ENCODE measurements at regions not wholly inside any gene's neighbourhood (a gene's known extent, or its start where the extent isn't known, plus 50 kb on each side); places are given as distances from the start of the nearest gene placed in this dataset.
A peak's percentile ranks its signal among the peaks of the same experiment; 100 is the strongest.

DNA sequence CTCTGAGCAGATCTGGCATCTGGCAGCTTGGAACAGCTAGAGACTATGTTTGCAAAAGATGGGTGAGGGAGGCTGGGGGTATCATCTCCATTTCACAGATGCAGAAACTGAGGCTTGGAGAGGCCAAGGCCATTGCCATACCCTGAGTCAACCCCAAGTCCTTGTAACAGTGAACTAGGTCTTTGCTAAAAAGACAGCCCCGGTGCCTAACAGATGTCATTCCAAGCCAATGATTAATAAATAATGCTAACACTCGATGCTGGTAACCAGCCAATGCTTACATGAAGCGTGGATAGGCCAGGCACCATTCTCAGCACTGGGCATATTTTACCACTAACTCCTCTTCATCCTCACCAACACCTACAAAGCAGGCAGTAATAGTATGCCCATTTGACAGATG lies 164.0 kb downstream of the MN1 start:
- DNase-seq: no peak

DNA sequence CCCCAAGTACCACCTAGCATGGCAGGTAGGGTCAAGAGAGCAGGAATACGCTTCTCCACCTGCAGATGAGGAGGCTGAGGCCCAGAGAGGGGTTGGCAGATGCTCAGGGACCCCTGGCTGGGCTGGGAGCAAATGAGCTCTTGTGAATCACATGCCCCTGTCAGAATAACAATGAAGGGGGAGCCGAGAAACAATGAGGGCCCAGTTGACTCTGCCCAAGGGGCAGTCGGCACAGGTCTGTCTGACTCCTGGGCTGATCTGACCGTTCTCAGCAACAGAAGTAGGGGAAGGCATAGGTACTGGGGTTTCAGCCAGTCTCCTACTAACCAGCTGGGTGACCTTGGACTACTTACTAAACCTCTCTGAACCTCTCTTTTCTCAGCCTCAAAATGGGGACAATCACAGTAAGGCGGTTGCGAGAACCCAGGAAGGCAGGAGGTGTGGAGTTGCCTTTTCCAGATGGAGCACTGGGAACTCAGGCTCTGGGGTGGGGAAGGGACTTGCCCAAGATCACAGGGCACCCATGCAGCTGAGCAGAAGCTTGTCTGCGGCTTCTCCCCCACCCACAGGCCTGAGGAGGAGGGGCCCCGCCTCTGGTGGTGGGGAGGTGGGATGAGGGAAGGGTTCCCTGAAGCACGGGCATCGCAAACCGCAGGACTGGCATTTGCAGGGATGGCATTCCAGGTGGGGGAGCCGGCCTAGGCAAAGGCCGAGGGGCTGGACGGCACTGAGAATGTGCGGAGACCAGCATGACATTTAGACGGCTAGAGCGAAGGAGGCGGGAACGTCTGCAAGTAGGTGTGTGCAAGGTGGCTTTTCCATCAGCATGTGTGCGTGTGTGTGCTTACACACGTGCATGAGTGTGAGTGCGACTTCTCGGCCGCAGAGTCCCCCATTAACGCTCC lies 163.0 kb downstream of the MN1 start:
- no peak for DNase-seq

DNA sequence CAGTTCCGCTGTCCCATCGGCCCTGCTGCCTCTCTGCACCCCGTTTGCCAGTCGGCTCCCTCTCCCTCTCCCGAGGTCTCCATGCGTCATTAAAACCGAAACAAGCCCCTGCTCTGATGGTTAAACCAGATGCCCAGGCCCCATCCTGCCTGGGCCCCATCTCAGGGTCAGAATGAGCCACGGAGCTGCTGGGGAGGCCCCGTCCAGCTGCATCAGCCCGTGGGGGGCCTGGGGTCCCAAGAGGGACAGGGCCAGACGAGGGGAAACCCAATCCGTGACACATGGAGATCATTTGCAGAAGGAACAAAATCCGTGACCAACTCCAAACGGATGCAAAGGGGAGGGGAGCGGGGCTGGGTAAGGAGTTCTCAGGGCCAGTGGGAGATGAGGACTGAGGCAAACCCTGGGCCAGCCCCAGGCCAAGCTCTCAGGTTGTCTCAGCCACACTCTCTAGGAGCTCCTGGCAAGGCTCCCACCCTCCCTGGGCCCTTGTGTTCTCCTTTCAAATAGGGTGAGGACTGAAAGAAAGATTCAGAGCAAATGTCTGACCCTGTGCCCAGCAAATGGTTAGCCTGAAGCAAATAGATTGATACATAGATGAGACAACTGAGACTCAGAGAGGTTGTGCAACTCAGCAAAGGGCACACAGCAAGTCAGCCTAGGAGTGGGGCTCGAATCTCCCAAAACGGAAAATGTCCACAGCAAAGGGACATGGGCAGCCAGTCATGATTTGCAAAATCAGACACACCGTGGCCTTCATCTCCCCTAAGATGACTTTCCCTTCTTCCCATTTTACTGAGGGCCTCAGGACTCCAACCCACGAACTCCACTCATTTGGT lies 162.1 kb downstream of the MN1 start:
- no peak for DNase-seq

DNA sequence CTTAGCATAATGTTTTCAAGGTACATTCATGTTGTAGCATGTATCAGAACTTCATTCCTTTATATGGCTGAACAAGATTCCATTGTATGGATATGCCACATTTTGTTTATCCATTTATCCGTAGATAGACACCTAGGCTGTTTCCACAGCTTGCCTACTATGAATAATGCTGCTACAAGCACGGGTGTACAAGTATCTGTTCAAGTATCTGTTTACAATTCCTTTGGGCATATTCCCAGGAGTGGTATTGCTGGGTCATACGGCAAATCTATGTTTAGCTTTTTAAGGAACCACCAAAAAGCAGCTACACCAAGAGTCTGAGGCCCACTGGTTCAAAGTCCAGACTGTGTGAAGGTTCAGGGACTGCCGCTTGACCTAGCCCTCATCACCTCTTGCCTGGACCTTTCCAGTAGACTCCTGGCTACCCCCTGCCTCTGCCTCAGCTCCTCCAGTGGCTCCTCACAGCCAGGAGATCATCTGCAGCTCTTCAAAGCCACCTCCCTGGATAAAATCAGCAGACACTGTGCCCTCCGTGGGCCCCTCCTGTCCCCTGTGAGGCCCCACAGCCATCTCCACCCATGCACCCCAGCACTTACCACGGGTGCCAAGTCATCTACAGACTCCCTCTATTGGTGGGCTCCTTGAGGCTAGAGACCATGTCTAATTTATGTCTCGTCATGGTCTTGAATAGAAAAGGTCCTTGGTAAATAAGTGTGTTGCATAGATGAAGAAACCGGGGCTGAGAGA lies 160.3 kb downstream of the MN1 start:
- peak in 1 of 58 donors; percentile 27 for DNase-seq

DNA sequence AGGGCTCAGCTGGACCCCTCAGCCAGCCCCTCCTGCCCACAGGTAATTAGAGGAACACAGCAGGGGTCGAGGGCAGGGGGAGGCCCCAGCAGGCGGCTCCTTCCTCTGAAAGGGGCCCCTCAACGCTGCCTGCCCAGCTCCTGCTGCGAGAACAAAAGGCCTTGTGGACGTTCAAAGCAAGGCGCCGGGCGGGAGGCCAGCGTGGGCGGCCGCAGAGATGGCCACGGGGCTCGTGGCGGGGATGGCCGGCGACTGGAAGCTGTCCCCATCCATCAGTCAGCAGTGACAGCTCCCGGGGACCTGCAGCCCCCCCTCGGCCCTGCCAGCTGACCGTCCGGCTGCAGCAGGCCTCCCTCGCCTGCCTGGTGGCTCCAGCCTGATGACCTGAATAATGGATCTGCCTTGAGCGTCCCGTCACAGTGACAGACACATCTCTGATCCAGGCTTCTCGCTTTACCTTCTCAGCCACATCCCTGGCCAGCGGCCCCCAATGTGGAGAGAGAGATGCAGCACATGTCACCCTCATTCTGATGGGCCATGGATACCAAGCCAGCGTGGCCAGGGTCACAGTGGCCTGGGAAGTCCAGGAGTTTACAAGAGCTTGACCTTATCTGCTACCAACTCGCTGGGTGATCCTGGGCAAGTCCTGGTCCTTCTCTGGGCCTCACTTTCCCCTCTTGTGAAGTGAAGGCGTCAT lies 159.3 kb downstream of the MN1 start:
- DNase-seq: peak in 55 of 58 donors; percentile 22 to 98 (median 83)

DNA sequence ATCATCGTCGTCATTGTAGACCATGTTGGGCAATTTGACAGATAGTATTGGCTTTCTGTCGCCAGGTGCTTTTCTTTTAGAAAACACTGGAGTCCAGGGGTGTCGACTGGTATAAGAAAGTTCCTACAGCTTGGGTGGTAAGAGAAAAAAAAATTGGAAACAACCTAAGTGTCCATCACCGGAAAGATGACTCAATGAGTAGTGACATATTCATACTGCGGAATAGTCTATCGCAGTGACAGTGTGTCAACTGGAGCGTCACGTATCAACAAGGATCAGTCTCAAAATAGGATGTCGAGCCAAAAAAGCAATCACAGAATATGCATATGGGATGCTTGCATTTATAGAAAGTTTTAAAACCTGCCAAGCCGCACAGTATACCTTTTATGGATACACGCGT lies 157.6 kb downstream of the MN1 start:
- DNase-seq: no peak

DNA sequence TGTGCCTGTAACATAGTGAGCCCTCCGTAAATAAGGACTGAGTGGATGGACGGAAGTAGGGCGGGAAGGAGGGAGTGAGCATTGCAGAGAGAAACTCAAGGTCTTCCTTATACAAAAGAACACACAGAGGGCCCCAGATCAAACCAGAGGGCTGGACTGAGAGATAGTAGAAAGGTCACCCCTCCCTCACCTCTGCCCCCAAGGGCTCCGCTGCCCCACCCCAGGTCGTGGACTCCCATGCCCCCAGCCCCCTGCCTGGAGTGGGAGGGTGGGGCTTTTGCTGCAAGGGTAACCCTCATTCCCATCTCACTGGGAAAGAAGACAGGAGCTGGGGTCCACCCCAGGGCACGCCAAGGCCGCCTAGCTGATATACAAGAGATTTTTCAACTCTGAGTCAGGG lies 157.0 kb downstream of the MN1 start:
- DNase-seq: no peak

DNA sequence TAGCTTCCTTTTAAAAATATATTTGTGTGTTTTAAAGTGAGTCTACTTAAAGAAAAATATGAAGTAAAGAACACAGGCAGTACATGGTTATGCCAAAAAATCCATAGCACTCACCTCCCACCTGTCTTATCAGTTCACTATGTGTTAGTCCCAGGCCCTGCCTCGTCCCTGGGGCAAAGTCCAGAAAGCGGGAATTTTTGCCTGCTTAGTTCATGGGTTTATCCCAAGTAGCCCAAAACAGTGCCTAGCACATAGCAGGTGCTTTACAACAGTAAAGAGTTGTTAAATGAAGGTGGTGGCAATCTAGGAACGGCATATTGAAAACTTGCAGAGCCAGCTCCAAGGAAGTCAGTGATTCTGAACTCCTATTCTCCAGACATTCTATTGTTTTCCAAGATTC lies 154.0 kb downstream of the MN1 start:
- no peak for DNase-seq

DNA sequence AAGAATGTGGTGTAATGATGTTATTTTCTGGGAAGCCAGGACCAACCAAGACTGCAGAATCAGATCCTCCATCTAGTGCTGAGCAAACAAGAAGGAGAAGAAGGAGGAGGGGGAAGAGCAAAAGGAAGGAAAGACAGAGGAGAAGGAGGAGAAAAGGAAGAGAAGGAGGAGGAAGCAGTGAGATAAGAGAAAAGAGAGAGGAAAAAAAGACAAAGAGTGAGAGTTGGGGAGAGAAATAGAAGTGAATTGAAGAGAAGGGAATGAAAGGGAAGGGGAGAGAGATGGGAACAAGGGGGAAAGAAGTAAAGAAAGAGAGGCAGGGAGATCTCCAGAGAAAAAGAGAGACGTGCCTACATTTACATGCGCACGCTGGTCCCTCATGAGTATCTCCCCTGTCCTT lies 153.5 kb downstream of the MN1 start:
- no peak for DNase-seq

DNA sequence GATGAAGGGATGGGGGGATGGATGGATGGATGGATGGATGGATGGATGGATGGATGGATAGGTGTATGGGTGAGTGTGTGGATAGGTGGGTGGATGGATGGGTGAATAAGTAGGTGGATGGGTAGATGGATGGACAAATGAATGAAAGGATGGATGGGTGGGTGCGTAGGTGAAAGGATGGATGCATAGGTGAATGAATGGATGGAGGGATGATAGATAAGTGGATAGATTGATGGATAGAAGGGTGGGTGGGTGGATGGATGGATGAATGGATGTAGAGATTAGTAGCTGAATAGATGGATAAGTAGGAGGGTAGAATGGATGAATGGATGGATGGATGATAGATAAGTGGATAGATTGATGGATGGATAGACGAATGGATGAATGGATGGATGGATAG lies 152.7 kb downstream of the MN1 start:
- DNase-seq: no peak

DNA sequence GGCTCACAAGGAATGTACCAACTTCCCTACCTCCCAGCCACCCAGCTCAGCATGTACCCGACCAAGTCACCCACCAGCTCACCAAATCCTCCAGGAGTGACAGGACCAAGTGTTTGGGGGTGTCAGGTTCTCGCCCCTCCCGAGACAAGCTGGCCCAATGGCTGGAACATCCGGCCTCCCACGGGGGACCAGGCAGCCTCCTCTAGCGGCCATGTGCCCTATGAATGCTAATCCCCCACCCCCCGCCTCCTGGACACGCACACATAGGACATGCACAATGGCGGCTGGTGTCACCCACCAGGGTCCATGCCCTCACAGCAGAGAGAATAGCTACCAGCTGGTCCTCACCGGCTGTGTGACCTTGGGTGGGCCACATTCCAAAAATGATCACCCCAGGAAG lies 151.0 kb downstream of the MN1 start:
- DNase-seq: no peak

DNA sequence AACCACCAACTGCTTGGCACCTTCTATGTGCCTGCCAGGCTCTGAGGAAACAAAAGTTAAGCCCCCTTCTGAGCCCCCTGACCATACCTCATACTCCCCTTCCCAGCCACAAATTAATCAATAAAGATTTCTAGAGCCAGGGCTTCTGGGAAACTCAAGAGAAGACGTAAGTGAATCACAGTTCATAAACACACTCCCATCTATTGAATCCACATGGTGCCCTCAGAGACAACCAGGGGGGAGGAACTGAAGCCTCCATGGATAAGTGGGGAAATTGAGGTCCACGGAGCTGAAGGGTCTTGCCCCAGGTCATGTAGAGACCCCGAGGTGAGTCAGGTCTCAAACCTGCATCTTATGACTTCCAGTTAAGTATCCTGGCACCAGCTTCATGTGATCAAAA lies 150.6 kb downstream of the MN1 start:
- no peak for DNase-seq

DNA sequence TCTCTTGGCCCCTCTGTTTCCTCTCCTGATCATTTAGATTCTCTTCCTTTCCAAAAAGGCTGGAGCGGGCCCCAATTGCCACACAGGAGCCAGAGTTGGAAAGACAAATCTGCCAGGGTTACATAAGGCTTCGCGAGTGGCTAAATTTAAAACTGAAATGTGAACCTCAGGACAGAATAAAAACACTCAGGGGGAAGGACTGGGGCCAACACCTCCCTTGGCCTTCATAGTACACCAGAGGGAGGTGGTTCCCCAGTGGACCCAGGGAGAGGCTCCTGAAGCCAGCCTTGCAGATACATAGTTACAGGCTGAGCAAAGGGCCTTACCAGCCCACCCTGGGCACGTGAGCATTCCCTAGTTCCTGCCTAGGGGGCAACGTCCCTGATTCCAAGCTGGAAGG lies 150.1 kb downstream of the MN1 start:
- DNase-seq: no peak

DNA sequence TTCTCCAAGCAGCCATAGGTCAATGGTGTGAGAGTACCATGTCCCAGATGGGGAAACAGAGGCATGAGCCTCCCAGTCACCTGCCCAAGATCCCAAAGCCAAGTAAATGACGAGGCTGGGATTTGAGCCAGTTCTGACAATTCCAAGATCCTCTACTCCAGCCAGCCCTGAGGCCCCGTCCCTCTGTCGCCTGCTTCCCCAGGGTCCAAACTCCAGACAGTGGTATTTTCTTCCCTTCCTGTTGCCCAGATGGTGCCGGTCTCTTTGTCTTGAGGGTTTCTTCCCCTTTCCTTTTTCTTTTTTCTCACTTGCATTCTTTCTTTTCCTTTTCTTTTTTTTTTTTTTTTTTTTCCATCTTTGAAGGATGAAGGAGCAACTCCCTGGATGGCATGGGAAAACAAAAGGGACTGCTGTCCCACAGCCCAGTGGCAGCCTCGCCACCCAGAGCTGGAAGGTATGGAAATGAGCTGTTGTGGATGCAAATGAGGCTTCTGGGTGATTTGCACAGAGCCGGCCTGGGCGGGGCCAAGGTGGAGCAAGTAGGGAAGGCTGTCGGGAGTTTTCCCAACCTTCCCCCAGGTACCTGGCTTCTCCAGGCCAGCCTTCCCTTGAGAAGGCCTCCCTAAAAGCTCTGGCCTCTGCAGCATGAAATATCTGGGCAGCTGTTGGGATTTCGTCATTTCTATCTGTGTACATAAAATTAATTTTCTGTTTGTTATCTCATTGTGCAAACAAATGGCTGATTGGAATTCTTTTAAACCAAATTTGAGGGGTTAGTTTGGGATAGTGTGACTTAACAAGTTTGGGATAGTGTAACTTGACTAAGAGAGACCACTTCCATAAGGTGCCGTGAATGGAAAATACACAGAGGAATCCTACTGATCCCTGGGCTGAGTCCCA lies 146.8 kb downstream of the MN1 start:
- peak in 3 of 58 donors; percentile 10 to 17 (median 11) for DNase-seq

DNA sequence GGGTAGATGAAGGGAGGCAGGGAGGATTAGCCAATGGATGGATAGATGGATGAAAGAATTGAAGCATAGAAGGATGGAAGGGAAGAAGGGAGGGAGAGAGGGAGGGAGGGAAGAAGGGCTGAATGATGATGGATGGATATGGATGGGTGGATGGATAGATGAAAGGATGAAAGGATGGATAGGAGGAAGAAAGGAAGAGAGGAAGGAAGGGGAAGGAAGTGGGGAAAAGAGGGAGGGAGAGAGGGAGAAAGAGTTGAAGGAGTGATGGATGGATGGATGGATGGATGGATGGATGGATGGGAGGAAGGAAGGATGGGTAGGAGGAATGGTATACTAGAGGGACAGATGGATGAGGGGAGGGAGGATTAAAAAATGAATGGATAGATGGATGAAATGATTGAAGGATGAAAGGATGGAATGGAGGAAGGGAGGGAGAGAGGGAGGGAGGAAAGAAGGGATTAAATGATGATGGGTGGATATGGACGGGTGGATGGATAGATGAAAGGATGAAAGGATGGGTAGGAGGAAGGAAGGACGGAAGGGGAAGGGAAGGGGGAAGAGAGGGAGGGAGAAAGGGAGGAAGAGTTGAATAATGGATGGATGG lies 145.9 kb downstream of the MN1 start:
- no peak for DNase-seq

DNA sequence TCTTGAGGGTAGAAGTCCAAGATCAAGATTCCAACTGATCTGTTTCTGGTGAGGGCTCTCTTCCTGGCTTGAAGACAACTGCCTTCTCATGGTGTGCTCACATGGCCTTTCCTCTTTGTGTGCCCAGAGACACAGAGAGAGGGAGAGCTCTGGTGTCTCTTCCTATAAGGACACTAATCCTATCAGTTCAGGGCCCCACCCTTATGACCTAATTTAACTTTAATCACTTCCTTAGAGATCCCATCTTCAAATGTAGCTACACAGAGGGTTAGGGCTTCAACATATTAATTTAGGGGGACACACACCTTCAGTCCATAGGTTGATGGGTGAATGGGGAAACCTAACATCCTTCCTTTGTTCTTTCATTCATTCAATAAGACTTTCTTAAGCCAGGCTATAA lies 144.6 kb downstream of the MN1 start:
- DNase-seq: no peak

DNA sequence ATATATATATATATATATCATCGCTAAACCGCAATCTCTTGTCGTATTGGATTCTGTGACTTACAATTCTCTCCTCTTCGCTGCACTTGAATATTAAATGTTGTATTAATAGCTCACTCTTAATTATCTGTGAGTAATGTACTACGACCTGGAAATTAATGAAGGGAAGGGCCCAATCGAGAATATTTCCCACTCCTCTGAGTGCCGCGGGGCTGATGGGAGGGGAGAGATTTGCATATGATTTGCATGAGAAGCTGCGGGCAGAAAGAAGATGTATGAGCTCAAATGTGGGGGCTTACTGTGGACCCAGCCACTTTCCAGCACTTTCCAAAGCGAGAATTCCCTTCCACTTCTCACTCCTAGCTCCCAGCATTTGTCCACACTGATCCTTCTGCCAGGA lies 141.2 kb downstream of the MN1 start:
- DNase-seq: no peak

DNA sequence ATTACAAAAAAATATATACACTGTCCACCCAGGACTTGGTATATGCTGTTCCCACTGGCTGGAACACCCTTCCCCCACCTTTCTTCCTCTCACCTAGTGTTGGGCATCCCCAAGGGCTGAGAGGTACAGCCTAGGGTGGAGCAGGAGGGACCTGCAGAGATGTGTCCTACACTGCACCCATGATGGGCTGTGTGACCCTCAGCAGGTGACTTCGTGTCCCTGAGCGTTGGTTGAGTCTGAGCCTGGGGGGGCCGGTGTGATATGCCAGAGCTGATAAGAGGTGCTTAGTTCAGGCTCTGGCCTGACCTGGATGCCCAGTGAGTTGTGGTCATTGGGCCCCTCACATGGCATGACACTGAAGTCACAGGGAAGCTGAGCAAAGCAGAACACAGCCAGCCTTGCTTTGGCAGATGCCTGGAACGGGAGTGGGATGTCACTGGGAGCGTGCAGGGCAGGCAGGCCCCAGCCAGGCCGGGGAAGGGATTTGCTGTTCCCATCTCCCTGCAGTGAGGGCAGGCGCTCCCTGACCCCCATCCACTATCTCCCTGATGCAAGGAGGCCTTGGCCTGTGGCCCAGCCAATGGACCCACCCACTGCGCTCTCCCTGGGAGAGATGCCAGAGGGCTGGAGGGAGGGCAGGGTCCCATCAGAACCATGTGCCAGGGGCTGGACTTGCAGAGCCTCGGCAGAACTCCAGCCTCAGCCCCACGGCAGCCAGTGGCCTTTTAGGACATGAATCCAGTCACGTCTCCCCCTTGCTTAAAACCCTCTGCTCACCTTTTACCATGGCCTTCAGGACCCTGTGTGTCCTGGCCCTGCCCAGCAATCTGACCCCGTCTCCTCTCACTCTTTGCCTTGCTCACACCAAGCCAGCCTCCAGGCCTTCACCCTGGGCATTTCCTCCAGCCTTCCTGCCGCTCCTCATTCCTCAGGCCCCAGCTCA lies 138.9 kb downstream of the MN1 start:
- DNase-seq: peak in 21 of 58 donors; percentile 4 to 71 (median 20)
